COR-L47 (cell line): ENCODE measurements at regions not wholly inside any gene's neighbourhood (a gene's known extent, or its start where the extent isn't known, plus 50 kb on each side); places are given as distances from the start of the nearest gene placed in this dataset.

Experiments
- DNase-seq: peaks from one replicate; lab custom pipeline; 2025; lab: John Stamatoyannopoulos, UW

DNA sequence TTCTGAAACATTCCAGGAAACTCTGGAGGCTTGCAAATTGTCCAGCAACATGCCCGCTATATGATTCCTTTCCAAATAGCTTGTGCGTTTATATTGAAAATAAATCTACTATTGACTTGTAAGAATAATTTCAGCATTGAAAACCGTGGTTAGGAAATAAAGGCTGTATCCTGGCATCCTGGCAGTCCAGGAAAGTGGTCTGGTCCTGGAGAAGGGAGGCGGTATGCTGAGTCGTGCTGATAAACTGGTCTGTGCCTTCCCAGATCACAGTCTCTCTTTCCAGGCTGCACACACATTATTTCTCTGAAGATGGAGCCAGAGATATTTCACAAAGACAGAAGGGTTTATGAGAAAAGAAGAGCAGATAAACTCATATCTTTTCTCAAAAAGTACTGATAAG is 350.1 kb upstream of the COBL start:
- DNase-seq = no peak

- DNase-seq = no peak
These were observed 349.7 kb upstream of the COBL start for GRCh38 chr7:51666266-51666665.

DNA sequence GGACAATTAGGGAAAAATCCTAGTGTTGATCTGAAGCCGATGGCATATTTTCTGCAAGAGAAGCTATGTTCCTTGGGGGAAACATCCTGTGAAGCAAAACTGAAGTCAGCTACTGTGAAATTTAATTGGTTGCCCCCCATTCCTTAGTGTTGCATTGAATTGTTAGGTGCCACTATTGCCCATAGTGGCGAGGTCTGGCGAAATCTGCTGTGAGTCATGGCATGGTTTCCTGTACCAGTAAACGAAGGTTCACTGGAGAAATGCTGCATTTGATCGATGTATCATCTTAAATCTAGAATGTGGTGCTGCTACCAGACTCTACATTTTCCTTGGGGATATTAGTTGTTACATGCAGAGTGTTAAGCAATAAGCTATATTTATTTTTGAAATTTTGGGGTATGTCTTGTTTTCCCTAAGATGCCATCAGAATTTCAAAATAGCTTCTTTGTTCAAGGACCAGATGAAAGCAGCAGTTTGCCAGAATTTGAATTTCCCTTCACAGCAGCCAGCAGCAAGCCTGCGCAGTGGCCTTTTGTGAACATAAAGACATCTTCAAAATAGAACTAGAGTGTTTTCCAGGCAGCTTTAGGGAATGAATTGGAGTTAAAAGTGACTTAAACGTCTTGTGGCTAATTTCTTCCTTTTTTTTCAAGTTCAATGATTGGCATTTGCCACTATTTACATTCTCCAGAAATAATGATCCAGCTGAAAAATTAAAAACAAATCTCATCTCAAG is 348.6 kb upstream of the COBL start:
- no peak for DNase-seq

- DNase-seq = no peak
These were observed 343.9 kb upstream of the COBL start for GRCh38 chr7:51660516-51660915.

- DNase-seq = no peak
These were observed 342.1 kb upstream of the COBL start for GRCh38 chr7:51658684-51659083.

- peak; percentile 54 for DNase-seq
These were observed 331.3 kb upstream of the COBL start for GRCh38 chr7:51647931-51648351.

DNA sequence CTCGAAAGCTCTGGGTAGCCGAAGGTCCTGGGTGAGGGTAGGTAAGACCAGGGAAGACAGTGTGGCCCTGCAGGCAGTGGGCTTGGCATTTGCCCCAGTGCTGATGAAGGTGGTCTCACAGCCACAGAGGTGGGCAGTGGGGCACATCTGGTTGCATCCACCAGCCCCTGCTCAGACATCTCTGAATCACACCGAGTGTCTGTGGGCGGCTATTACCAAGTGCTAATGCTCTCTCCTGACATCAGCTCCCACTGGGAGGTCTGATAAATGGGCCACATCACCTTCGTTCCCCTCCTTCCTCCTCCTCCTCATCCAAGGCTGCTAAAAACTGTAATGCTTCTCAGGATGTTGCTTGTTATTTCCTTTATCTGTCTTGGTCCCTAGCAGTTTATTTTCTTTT is 330.9 kb upstream of the COBL start:
- DNase-seq = no peak

GRCh38 chr7:51645702-51646298 is 329.2 kb upstream of the COBL start:
- no peak for DNase-seq

DNA sequence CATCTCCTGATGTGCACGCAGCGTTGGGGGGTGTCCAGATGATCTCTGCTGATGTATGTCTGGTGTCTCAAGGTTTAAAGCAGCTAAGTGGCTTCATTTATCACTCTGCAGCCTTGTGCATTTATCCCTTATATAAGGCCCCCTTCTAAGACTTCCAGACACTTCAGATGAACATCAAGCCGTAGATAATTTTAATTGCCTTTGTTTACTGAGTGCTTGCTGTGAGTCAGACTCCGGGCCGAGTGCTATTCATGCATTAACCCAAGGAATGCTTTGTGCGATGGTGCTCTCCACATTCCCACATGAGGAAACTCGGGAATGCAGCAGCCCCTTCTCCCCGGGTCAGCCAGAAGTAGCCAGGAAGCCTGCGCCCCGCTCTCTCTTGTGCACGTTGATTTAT is 328.6 kb upstream of the COBL start:
- DNase-seq = no peak

DNA sequence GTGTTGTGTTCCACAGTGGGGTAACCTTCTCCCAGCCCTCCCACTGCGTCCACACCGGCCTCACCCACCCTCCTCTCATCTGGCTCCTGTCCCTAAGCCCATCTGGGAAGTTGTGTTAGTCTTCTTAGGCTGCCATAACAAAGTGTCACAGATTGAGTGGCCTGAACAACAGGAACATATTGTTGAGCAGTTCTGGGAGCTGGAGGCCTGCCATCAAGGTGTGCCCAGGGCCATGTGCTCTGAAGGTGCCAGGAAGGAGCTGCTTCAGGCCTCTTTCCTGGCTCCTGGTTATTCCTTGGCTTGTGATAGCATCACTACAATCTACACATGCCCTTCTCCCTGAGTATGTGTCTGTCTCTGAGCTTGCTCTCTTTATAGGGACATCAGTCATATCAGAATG is 327.6 kb upstream of the COBL start:
- DNase-seq = no peak

GRCh38 chr7:51640841-51641240 is 324.2 kb upstream of the COBL start:
- DNase-seq = no peak

GRCh38 chr7:51639661-51640334 is 323.2 kb upstream of the COBL start:
- DNase-seq = no peak

GRCh38 chr7:51636503-51636902 is 319.9 kb upstream of the COBL start:
- DNase-seq = no peak

DNA sequence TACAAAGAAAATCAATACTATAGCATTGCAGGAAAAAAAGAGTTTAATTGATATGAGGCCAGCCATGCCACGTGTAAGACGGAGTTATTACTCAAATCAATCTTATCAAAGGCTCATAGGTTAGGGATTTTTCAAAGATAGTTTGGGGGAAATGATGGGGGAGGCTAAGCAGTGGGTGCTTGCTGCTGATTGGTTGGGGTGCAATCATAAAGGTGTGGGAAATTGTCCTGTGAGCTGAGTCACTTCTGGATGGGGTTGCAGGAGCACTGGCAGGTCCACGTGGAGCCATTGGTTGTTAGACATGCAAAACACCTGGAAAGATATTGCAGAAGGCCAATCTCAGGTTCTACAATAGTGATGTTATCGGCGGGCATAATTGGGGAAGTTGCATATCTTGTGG is 319.2 kb upstream of the COBL start:
- no peak for DNase-seq

- no peak for DNase-seq
These were observed 317.9 kb upstream of the COBL start for GRCh38 chr7:51634538-51634937.

- DNase-seq = peak; percentile 10
These were observed 317.4 kb upstream of the COBL start for GRCh38 chr7:51634025-51634424.

DNA sequence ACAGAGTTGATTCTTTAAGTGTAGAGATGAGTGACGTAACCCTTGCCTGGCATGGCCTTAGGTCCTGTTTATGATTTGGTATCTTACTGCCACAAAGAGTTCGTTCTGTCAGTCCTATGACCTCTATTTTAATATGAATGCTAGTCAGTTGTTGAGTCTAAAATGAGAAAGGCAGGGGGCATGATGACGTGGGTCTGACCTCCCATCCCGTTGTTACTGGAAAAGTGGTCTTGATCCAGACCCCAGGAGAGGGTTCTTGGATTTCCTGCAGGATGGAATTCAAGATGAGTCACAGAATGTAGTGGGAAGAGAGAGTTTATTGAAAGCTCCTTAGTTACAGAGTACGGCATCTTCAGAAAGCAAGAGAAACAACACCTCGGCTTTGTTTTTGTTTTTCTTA is 317.0 kb upstream of the COBL start:
- DNase-seq = no peak

DNA sequence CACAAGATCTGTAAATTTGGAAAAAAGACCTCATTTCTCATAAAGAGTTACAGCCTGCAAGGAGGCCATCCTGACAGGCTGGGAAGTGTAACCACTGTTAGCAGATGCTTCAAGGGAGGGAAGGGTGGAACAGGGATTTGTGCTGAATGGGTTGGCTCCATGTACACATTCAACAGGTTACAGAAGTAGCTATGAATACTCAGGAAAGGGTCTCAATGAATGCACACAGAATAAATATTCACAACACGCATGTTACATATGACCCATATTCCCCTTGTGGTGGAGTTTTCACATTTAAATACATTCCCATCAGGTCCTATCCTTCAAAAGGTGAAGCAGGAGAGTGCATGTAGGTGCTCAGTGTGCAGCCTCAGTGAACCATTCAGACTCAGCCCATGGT is 316.4 kb upstream of the COBL start:
- no peak for DNase-seq

GRCh38 chr7:51630933-51631332 is 314.3 kb upstream of the COBL start:
- DNase-seq = no peak

DNA sequence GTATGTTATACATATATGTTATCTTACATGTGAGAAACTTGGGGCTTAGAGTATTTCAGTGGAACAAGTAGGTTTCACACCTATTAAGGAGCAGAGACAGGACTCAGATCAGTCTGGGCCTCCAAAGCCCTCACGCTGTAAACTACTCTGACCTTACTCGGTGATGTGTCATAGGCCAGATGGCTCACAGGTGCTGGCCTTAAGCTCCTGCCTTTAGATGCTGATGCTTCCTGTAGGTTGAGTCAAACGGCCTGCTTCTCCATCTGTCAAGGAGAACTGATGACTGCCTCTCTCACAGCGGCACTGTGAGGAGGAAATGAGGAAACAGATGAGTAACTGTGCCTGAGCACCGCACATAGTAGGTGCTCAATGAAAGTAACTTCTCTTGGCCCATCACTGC is 312.6 kb upstream of the COBL start:
- DNase-seq = no peak

DNA sequence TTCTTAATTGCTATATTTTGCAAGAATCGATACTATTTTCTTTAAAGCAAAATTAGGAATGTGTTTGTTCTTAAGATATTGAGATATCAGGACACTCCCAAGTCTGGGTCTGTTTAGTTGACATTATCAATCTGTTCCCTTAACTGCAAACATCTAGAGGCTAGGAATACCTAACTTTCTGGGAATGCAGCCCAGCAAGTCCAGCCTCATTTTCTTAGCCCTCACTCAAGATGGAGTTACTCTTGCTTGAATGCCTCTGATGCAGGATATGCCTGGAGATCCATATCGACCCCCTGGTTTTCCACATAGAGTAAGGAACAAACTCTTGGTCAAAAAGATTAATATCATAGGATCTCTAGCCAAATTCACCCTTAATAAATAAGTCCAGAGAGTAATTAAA is 305.3 kb upstream of the COBL start:
- no peak for DNase-seq

GRCh38 chr7:51620706-51621105 is 304.1 kb upstream of the COBL start:
- DNase-seq = no peak

DNA sequence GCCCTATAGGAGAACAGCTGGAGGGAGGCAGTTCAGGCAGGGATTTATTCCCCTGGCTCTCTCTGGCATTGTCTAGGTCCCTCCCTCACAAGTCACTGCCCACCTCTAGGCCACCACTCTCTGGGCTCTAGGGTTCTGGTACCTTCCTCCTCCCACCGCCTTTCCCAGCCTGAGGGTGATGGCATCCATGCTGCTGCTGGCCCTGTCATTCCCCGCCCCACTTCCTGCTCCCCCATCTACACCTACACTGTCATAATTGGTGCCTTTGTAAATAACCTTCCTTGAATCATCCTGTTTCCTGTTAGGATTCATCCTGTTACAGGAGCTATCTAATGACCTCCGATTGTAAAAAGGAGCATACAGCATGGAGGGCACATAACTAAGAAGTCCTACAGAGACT is 303.3 kb upstream of the COBL start:
- DNase-seq = no peak

DNA sequence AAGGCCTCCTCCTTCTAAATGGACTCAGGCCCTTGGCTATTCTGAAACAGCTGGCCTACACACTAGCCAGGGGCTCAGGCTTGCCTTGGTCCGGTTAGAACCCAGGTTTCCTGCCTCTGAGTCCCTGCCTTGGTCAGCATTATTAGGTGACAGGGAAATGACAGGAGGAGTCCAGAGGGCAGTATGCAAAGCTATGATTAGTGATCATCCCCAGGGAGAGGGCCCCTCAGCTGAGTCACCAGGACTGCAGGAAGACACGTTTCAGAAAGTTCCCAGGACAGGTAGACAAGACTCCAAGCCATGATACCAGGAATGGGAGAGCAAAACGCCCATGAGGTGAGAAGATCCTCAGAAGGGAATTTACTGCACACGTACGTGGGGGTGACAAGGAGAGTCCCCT is 301.1 kb upstream of the COBL start:
- no peak for DNase-seq
